ENCODE measurements at regions not wholly inside any gene's neighbourhood (a gene's known extent, or its start where the extent isn't known, plus 50 kb on each side); places are given as distances from the start of the nearest gene placed in this dataset.

DNA sequence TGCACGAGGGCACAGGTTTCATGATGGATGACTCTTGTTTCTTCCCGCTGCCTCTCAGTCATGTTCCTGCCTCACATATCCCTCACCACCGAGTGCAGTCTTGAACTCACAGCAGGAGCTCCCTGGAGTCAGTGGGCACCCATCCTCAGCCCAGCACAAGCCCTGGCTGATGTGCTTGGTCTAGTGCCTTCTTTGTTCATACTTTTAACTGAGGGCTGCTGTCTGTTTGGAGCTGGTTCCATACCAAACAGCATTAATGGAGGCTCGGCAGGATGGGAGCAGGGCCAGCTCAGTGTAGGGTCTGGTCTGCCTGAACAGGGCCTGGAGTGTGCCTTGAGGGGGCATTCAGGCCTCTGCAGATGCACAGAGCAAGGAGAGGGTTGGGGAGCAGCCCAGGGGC, 54.5 kb upstream of the GLI2 start:
- Histone ChIP-seq H3K23ac (ENCODE audit: insufficient read length) (no peak overlapping the region), H3K18ac (ENCODE audit: extremely low read depth, low read length) (no peak overlapping the region), H2BK120ac (replicated peaks; ENCODE audit: low read depth, low read length) (no peak overlapping the region), H2AFZ (ENCODE audit: low read length) (no peak overlapping the region), H3K23me2 (ENCODE audit: low read depth, low read length) (no peaks in the 10 kb centered on the region), H3K4me3 (ENCODE audit: extremely low read depth in 1 of 4, insufficient read depth in 2 of 4, low read depth in 3 of 4, low read length in 4 of 4) (no peak overlapping the region), H3K27ac (ENCODE audit: low read depth, low read length) (no peak overlapping the region), H4K20me1 (replicated peaks in 1 of 2; ENCODE audit: control insufficient read depth in 1 of 2, insufficient read depth in 2 of 2, low read length in 2 of 2) (no peaks in the 10 kb centered on the region), H2AK5ac (ENCODE audit: low read depth, low read length) (no peak overlapping the region), H2BK15ac (ENCODE audit: low read length) (no peak overlapping the region), H3K4me2 (ENCODE audit: insufficient read depth in 1 of 2, low read depth in 2 of 2, low read length in 2 of 2) (no peak overlapping the region), H4K91ac (replicated peaks; ENCODE audit: insufficient read length, low read length) (no peak overlapping the region), H3K9ac (replicated peaks in 1 of 4; ENCODE audit: extremely low read depth in 1 of 4, low read depth in 3 of 4, low read length in 3 of 4) (no peak overlapping the region), H3K4me1 (replicated peaks in 1 of 4; ENCODE audit: control insufficient read depth in 3 of 4, insufficient read depth in 4 of 4, low read length in 3 of 4) (no peaks in the 10 kb centered on the region), H3K4ac (replicated peaks; ENCODE audit: insufficient read length, low read depth, low read length) (no peak overlapping the region), H2BK5ac (ENCODE audit: low read depth, low read length) (no peak overlapping the region), H4K5ac (ENCODE audit: insufficient read length, low read depth, low read length) (no peak overlapping the region), H2BK20ac (ENCODE audit: low read length) (no peak overlapping the region), H4K8ac (ENCODE audit: extremely low read depth, insufficient read depth, low read length) (no peak overlapping the region), H3K79me1 (ENCODE audit: low read depth, low read length) (no peaks in the 10 kb centered on the region), H3K56ac (replicated peaks; ENCODE audit: insufficient read length, low read depth, low read length) (no peak overlapping the region), H3K14ac (ENCODE audit: insufficient read length) (no peak overlapping the region), H3K36me3 (ENCODE audit: control insufficient read depth in 2 of 4, insufficient read depth in 4 of 4, low read length in 3 of 4) (no peaks in the 10 kb centered on the region), H3K79me2 (ENCODE audit: control insufficient read depth in 1 of 2, insufficient read depth in 2 of 2, low read length in 2 of 2) (no peaks in the 10 kb centered on the region), H3K27me3 (replicated peaks in 1 of 4; ENCODE audit: control insufficient read depth in 3 of 4, extremely low read depth in 1 of 4, insufficient read depth in 3 of 4, low read length in 3 of 4) (peaks cover 0 to 11% (median 4%) of the 10 kb centered on the region in 4 experiments; a peak in 3 of 7 replicates), H2BK12ac (ENCODE audit: low read depth, low read length) (no peak overlapping the region; the same call in 1 of the 2 replicates), H3K9me3 (ENCODE audit: insufficient read depth in 2 of 2, low read depth in 1 of 2, low read length in 1 of 2) (no peaks in the 10 kb centered on the region)
- ChIA-PET POLR2A (ENCODE audit: partially characterized antibody) (interaction anchor here (1.2 to 3.4 kb wide), 2 partner anchors 219 to 394 kb away, joined by 3 to 13 read pairs; no protein-coding TSS in a partner anchor), CTCF (ENCODE audit: partially characterized antibody) (interaction anchor here (0.6 to 4.0 kb wide), 76 partner anchors 8 to 1369 kb away, joined by 3 to 34 read pairs (median 4); partner anchors contain the start of gene INHBB)
- 69% methylated on average over 4 of the region's 4 CpGs; no CpG with 5 or more reads in 1 of the 2 experiments for WGBS, 2 experiments (ENCODE audit: extremely low coverage in 1 of 2, insufficient coverage in 1 of 2, insufficient read length in 1 of 2, insufficient replicate concordance in 2 of 2, low coverage in 1 of 2, low lambda C conversion rate in 2 of 2, missing lambda C conversion rate in 1 of 2)
- no peak for DNase-seq (ENCODE audit: low read depth in 1 of 2, low spot score in 2 of 2)
- FAIRE-seq = no peak
- TF ChIP-seq SP4 (IDR thresholded peaks at IDR 0.05; ENCODE audit: low read length) (no peak), HDAC2 (IDR thresholded peaks at IDR 0.05; ENCODE audit: borderline replicate concordance in 1 of 2, low read depth in 2 of 2, low read length in 2 of 2) (no peak), POLR2AphosphoS5 (IDR thresholded peaks at IDR 0.05; ENCODE audit: low read depth, low read length) (no peak), TEAD4 (IDR thresholded peaks at IDR 0.05; ENCODE audit: low read depth, low read length) (no peak), CREB1 (IDR thresholded peaks at IDR 0.05) (no peak), RNF2 (IDR thresholded peaks at IDR 0.05; ENCODE audit: borderline replicate concordance, low read depth, low read length, missing control alignments, poor library complexity, severe bottlenecking) (no peak), RAD21 (IDR thresholded peaks at IDR 0.05 in 1 of 2, conservative IDR thresholded peaks at IDR 0.05 in 1 of 2; ENCODE audit: low read depth in 2 of 2, low read length in 2 of 2) (no peak)
- TF ChIP-seq, protein P1, sequence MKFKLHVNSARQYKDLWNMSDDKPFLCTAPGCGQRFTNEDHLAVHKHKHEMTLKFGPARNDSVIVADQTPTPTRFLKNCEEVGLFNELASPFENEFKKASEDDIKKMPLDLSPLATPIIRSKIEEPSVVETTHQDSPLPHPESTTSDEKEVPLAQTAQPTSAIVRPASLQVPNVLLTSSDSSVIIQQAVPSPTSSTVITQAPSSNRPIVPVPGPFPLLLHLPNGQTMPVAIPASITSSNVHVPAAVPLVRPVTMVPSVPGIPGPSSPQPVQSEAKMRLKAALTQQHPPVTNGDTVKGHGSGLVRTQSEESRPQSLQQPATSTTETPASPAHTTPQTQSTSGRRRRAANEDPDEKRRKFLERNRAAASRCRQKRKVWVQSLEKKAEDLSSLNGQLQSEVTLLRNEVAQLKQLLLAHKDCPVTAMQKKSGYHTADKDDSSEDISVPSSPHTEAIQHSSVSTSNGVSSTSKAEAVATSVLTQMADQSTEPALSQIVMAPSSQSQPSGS (IDR thresholded peaks at IDR 0.05; ENCODE audit: low read length) = no peak
